SK-N-SH treated with all-trans-retinoic acid at 6 μM for 48 hours (cell line): ENCODE measurements at regions not wholly inside any gene's neighbourhood (a gene's known extent, or its start where the extent isn't known, plus 50 kb on each side); places are given as distances from the start of the nearest gene placed in this dataset.

Experiments
- BACH2 ChIP-seq: fragments of 250-450 bp; sonication (Bioruptor Pico); IDR thresholded peaks from 2 replicates; pipeline ENCODE4 v1.9.0; 2021; ENCODE audit warnings: mild to moderate bottlenecking, borderline replicate concordance
- PPARA ChIP-seq: fragments of 250-450 bp; sonication (Bioruptor Pico); IDR thresholded peaks from 2 replicates; pipeline ENCODE4 v1.5.0; 2020; ENCODE audit warnings: mild to moderate bottlenecking, borderline replicate concordance
- RARB ChIP-seq: fragments of 250-450 bp; sonication (Bioruptor Pico); IDR thresholded peaks from 2 replicates; pipeline ENCODE4 v1.8.0; 2021; ENCODE audit warnings: mild to moderate bottlenecking, moderate library complexity
- ZFP30 ChIP-seq: fragments of 450-650 bp; formaldehyde crosslinking; IDR thresholded peaks from 2 replicates; pipeline ENCODE4 v1.5.0; 2022; ENCODE audit warnings: mild to moderate bottlenecking, moderate library complexity
- ZNF565 ChIP-seq: fragments of 450-650 bp; formaldehyde crosslinking; conservative IDR thresholded peaks from 2 replicates; pipeline ENCODE4 v1.5.0; 2020; ENCODE audit warnings: low read depth, mild to moderate bottlenecking, moderate library complexity
- ZNF70 ChIP-seq: fragments of 450-650 bp; formaldehyde crosslinking; IDR thresholded peaks from 2 replicates; pipeline ENCODE4 v1.5.0; 2020; ENCODE audit warnings: mild to moderate bottlenecking, moderate library complexity
- TF ChIP-seq, protein P1 (sequence below): fragments of 250-450 bp; sonication (Bioruptor Pico); IDR thresholded peaks from 2 replicates; pipeline ENCODE4 v1.5.1; 2021; ENCODE audit warnings: mild to moderate bottlenecking, moderate library complexity
- TF ChIP-seq, protein P2 (sequence below): fragments of 250-450 bp; sonication (Bioruptor Pico); IDR thresholded peaks from 2 replicates; pipeline ENCODE4 v1.8.0; 2020; ENCODE audit warnings: mild to moderate bottlenecking, moderate library complexity, borderline replicate concordance

DNA sequence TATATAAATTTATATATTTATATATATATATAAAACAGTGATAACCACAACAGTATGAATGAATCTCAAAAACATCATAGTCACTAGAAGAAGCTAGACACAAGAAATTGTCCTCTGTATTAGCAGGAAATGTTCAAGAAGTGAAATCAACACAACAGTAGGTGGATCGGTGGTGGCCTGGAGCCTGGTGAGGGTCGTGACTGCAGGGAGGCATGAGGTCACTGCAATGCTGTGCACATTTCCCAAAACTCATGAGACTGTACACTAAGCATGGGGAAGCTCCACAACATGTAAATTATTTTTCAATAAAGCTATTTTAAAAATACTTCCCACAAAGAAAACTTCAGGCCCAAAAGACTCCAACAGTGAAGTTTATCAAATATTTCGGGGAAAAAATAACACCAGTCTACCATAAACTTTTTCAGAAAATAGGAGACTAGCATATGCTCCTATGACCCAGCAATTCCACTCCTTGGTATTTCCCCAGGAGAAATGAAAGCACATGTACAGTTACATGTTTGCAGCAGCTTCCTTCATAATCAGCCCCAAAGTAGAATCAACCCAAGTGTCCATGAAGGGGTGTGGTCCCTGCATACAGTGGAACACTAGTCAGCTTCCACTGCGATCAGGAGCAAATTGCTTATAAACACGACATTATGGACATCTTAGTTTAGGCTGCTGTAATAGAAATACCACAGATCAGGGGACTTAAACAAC, 144.2 kb downstream of the TBXT start:
- TF ChIP-seq, protein P1, sequence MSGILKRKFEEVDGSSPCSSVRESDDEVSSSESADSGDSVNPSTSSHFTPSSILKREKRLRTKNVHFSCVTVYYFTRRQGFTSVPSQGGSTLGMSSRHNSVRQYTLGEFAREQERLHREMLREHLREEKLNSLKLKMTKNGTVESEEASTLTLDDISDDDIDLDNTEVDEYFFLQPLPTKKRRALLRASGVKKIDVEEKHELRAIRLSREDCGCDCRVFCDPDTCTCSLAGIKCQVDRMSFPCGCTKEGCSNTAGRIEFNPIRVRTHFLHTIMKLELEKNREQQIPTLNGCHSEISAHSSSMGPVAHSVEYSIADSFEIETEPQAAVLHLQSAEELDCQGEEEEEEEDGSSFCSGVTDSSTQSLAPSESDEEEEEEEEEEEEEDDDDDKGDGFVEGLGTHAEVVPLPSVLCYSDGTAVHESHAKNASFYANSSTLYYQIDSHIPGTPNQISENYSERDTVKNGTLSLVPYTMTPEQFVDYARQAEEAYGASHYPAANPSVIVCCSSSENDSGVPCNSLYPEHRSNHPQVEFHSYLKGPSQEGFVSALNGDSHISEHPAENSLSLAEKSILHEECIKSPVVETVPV (CRISPR knock-in tag): no peak
- TF ChIP-seq RARB (CRISPR knock-in tag): no peak
- no peak for TF ChIP-seq ZNF565
- TF ChIP-seq, protein P2, sequence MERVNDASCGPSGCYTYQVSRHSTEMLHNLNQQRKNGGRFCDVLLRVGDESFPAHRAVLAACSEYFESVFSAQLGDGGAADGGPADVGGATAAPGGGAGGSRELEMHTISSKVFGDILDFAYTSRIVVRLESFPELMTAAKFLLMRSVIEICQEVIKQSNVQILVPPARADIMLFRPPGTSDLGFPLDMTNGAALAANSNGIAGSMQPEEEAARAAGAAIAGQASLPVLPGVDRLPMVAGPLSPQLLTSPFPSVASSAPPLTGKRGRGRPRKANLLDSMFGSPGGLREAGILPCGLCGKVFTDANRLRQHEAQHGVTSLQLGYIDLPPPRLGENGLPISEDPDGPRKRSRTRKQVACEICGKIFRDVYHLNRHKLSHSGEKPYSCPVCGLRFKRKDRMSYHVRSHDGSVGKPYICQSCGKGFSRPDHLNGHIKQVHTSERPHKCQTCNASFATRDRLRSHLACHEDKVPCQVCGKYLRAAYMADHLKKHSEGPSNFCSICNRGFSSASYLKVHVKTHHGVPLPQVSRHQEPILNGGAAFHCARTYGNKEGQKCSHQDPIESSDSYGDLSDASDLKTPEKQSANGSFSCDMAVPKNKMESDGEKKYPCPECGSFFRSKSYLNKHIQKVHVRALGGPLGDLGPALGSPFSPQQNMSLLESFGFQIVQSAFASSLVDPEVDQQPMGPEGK (CRISPR knock-in tag): no peak
- TF ChIP-seq ZFP30 (CRISPR knock-in tag): no peak
- no peak for TF ChIP-seq ZNF70
- no peak for TF ChIP-seq PPARA (CRISPR knock-in tag)
- no peak for TF ChIP-seq BACH2
